ENCODE measurements at regions not wholly inside any gene's neighbourhood (a gene's known extent, or its start where the extent isn't known, plus 50 kb on each side); places are given as distances from the start of the nearest gene placed in this dataset.

- no peak for TF ChIP-seq CTCF (conservative IDR thresholded peaks at IDR 0.05 in 1 of 2, IDR thresholded peaks at IDR 0.05 in 1 of 2; ENCODE audit: extremely low read depth in 1 of 2, insufficient read depth in 1 of 2, low read depth in 1 of 2, low read length in 2 of 2)
- TF ChIP-seq EZH2 (IDR thresholded peaks at IDR 0.05; ENCODE audit: borderline replicate concordance, low read length): no peak
These were observed 134.8 kb upstream of the CTNNB1 start for GRCh38 chr3:41064526-41064925.
